MM.1S (cell line): ENCODE measurements at regions not wholly inside any gene's neighbourhood (a gene's known extent, or its start where the extent isn't known, plus 50 kb on each side); places are given as distances from the start of the nearest gene placed in this dataset.

ENCODE experiments used
- DNase-seq: peaks from one replicate; pipeline ENCODE4 v3.0.0-alpha.2; 2015
- H2AFZ ChIP-seq: fragments of 300-600 bp; sonication (generic); 2 replicates; pipeline ENCODE4 v1.6.0; 2016; ENCODE audit warnings: antibody characterized with exemption, low read length
- H3F3A ChIP-seq: fragments of 300-600 bp; sonication (generic); 2 replicates; pipeline ENCODE4 v1.6.1; 2016; ENCODE audit warnings: mild to moderate bottlenecking, antibody characterized with exemption, low read length, moderate library complexity, mixed read lengths; ENCODE audit not compliant: insufficient read depth
- H3K27ac ChIP-seq: fragments of 300-600 bp; sonication (generic); 2 replicates; pipeline ENCODE4 v1.5.1; 2016; ENCODE audit warnings: mild to moderate bottlenecking, low read length
- H3K27me3 ChIP-seq: fragments of 300-600 bp; sonication (generic); replicated peaks from 2 replicates; pipeline ENCODE4 v1.6.0; 2016; ENCODE audit warnings: low read length; ENCODE audit not compliant: insufficient read depth
- H3K36me3 ChIP-seq: fragments of 300-600 bp; sonication (generic); replicated peaks from 2 replicates; pipeline ENCODE4 v1.6.1; 2016; ENCODE audit warnings: mild to moderate bottlenecking, low read length, mixed read lengths; ENCODE audit not compliant: insufficient read depth
- H3K4me1 ChIP-seq: fragments of 300-600 bp; sonication (generic); 2 replicates; pipeline ENCODE4 v1.6.1; 2016; ENCODE audit warnings: low read length, mixed read lengths
- H3K4me2 ChIP-seq: fragments of 300-600 bp; sonication (generic); 2 replicates; pipeline ENCODE4 v1.6.0; 2016; ENCODE audit warnings: low read depth, low read length
- H3K4me3 ChIP-seq: fragments of 300-600 bp; sonication (generic); 2 replicates; pipeline ENCODE4 v1.5.1; 2016; ENCODE audit warnings: low read length, mixed read lengths
- H3K79me2 ChIP-seq: fragments of 300-600 bp; sonication (generic); 2 replicates; pipeline ENCODE4 v1.6.1; 2016; ENCODE audit warnings: mixed run types, low read length, mixed read lengths
- H3K9ac ChIP-seq: fragments of 300-600 bp; sonication (generic); 2 replicates; pipeline ENCODE4 v1.6.1; 2016; ENCODE audit warnings: low read length, mixed read lengths
- H3K9me2 ChIP-seq: fragments of 300-600 bp; sonication (generic); replicated peaks from 2 replicates; pipeline ENCODE4 v1.6.1; 2016; ENCODE audit warnings: mild to moderate bottlenecking, low read length, mixed read lengths; ENCODE audit not compliant: insufficient read depth
- H3K9me3 ChIP-seq: fragments of 300-600 bp; sonication (generic); replicated peaks from 2 replicates; pipeline ENCODE4 v1.6.1; 2016; ENCODE audit warnings: mild to moderate bottlenecking, low read length, mixed read lengths; ENCODE audit not compliant: insufficient read depth
- H4K20me1 ChIP-seq: fragments of 300-600 bp; sonication (generic); 2 replicates; pipeline ENCODE4 v1.6.1; 2016; ENCODE audit warnings: mild to moderate bottlenecking, low read length, moderate library complexity, mixed read lengths; ENCODE audit not compliant: insufficient read depth
- EZH2 ChIP-seq: fragments of 300-600 bp; sonication (generic); optimal IDR thresholded peaks from 2 replicates; pipeline ENCODE3; 2017; ENCODE audit warnings: low read depth, mild to moderate bottlenecking, antibody characterized with exemption, low read length, mixed read lengths
- EZH2phosphoT487 ChIP-seq: fragments of 300-600 bp; sonication (generic); IDR thresholded peaks from 2 replicates; pipeline ENCODE4 v1.6.1; 2018; ENCODE audit warnings: antibody characterized with exemption, low read length
- TF ChIP-seq, protein P1 (sequence below): fragments of 300-600 bp; sonication (generic); IDR thresholded peaks from 2 replicates; pipeline ENCODE4 v1.5.1; 2016; ENCODE audit warnings: antibody characterized with exemption, low read length, mixed read lengths

DNA sequence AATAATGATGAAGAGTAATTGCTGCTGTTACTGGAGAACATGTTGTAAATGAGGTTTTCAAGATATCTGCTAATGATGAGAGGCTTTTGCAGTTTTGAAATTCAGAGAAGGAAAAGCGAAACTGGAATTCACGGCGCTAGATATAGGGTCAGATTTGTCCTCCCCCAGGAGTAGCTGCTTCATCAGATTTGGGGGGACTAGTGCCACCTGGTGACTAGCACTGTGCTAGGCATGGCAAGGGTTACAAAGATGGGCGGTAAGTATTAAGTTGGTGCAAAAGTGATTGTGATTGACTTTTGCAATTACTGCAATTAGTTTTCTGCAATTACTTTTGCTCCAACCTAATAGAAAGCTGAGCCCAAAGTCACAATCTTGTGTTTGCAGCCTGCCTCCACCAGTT, 879.9 kb upstream of the TENM4 start:
- TF ChIP-seq, protein P1, sequence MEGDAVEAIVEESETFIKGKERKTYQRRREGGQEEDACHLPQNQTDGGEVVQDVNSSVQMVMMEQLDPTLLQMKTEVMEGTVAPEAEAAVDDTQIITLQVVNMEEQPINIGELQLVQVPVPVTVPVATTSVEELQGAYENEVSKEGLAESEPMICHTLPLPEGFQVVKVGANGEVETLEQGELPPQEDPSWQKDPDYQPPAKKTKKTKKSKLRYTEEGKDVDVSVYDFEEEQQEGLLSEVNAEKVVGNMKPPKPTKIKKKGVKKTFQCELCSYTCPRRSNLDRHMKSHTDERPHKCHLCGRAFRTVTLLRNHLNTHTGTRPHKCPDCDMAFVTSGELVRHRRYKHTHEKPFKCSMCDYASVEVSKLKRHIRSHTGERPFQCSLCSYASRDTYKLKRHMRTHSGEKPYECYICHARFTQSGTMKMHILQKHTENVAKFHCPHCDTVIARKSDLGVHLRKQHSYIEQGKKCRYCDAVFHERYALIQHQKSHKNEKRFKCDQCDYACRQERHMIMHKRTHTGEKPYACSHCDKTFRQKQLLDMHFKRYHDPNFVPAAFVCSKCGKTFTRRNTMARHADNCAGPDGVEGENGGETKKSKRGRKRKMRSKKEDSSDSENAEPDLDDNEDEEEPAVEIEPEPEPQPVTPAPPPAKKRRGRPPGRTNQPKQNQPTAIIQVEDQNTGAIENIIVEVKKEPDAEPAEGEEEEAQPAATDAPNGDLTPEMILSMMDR: peak; percentile 75
- TF ChIP-seq EZH2phosphoT487 (no peak), EZH2 (no peak)
- Histone ChIP-seq H4K20me1 (no peaks in the 10 kb centered on the region), H3K9me2 (no peaks in the 10 kb centered on the region), H3K9ac (no peak overlapping the region), H2AFZ (no peak overlapping the region), H3K27ac (peak overlapping the region; percentile 42; the same call in 1 of the 2 replicates), H3K9me3 (no peaks in the 10 kb centered on the region), H3K4me3 (peak overlapping the region; percentile 28), H3K4me1 (peaks cover 23% of the 10 kb centered on the region), H3K27me3 (no peaks in the 10 kb centered on the region), H3K79me2 (no peaks in the 10 kb centered on the region), H3K4me2 (peak overlapping the region; percentile 44), H3K36me3 (no peaks in the 10 kb centered on the region), H3F3A (peaks cover 9% of the 10 kb centered on the region; the same call in 1 of the 2 replicates)
- peak; percentile 77 for DNase-seq

DNA sequence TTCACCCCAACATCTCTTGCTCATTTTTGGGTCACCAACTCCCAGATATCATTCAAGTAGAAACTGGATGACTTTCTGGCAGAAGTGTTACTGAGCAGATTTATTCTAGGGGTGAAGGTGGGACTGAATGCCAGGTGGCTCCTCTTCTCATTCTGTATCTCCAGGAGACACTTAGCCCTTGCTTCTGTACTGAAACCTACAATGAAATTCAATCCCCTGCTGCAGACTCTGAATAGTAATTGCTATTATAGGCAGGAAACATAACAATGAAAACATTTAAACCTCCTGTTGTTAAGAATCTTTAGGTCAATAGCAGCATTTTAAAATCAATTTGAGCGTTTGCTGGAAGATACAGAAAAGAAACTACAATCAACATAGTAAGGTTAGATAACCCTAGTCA, 879.4 kb upstream of the TENM4 start:
- no peaks in the 10 kb centered on the region for H3K9me3 ChIP-seq
- H3K79me2 ChIP-seq: no peaks in the 10 kb centered on the region
- no peak for TF ChIP-seq EZH2
- TF ChIP-seq, protein P1: no peak
- no peak for TF ChIP-seq EZH2phosphoT487
- peaks cover 9% of the 10 kb centered on the region; the same call in 1 of the 2 replicates for H3F3A ChIP-seq
- H3K27ac ChIP-seq: peak overlapping the region; percentile 42; the same call in 1 of the 2 replicates
- H3K27me3 ChIP-seq: no peaks in the 10 kb centered on the region
- peak; percentile 86 for DNase-seq
- H3K4me3 ChIP-seq: peak overlapping the region; percentile 28
- H2AFZ ChIP-seq: no peak overlapping the region
- H3K36me3 ChIP-seq: no peaks in the 10 kb centered on the region
- peak overlapping the region; percentile 44 for H3K4me2 ChIP-seq
- H3K9me2 ChIP-seq: no peaks in the 10 kb centered on the region
- peaks cover 23% of the 10 kb centered on the region for H3K4me1 ChIP-seq
- H3K9ac ChIP-seq: no peak overlapping the region
- H4K20me1 ChIP-seq: no peaks in the 10 kb centered on the region

DNA sequence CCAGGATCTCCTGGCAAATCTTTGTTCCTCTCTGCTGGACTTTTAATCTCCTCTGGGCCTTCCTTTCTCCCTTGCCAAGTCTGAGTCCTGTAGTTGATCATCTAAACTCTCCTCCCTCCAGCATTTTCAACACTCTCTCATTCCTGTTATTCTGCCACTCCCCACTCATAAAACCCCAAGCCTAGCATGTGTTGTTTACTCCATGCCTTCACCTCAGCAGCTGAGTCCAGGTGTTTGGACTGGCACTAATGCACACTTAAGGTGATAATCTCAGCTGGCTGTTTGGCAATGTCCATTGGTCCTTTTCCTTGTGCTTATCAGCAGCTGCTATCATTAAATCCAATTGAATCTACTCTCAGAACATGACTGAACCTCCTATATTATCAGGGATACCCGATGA, 876.8 kb upstream of the TENM4 start:
- Histone ChIP-seq H3K9me2 (no peaks in the 10 kb centered on the region), H3K4me1 (peaks cover 23% of the 10 kb centered on the region), H3K27me3 (no peaks in the 10 kb centered on the region), H3K4me3 (no peak overlapping the region), H4K20me1 (no peaks in the 10 kb centered on the region), H3K9ac (no peak overlapping the region), H3F3A (peaks cover 9% of the 10 kb centered on the region; the same call in 1 of the 2 replicates), H3K79me2 (no peaks in the 10 kb centered on the region), H3K36me3 (no peaks in the 10 kb centered on the region), H3K27ac (no peak overlapping the region), H2AFZ (no peak overlapping the region), H3K4me2 (no peak overlapping the region), H3K9me3 (no peaks in the 10 kb centered on the region)
- DNase-seq: no peak
- no peak for TF ChIP-seq EZH2phosphoT487
- no peak for TF ChIP-seq EZH2

DNA sequence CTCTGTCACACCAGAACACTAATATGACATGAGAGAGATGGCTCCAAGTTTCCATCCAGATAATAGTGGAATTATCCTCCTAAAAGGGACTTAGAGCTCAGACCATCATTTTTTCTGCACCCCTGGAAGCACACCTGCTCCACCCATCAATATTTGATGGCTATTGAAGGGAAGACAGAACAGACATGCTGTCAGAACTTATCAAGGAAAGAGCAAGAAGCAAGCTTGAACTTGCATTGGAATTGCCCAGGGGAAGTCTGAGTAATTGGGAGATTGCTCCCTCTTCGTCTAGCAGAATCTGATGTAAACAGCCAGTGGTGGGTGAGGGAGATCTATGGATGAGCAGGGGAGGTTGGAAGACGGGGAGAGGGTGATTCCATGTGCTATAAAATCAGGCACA, 874.4 kb upstream of the TENM4 start:
- Histone ChIP-seq H3K9me2 (no peaks in the 10 kb centered on the region), H2AFZ (no peak overlapping the region), H4K20me1 (no peaks in the 10 kb centered on the region), H3K27ac (no peak overlapping the region), H3K9me3 (no peaks in the 10 kb centered on the region), H3K4me1 (peaks cover 18% of the 10 kb centered on the region), H3F3A (peaks cover 4% of the 10 kb centered on the region; the same call in 1 of the 2 replicates), H3K4me2 (no peak overlapping the region), H3K9ac (no peak overlapping the region), H3K36me3 (no peaks in the 10 kb centered on the region), H3K79me2 (no peaks in the 10 kb centered on the region), H3K27me3 (no peaks in the 10 kb centered on the region), H3K4me3 (no peak overlapping the region)
- TF ChIP-seq, protein P1: no peak
- TF ChIP-seq EZH2 (no peak), EZH2phosphoT487 (no peak)
- no peak for DNase-seq
